ENCODE measurements at regions not wholly inside any gene's neighbourhood (a gene's known extent, or its start where the extent isn't known, plus 50 kb on each side); places are given as distances from the start of the nearest gene placed in this dataset.

DNA sequence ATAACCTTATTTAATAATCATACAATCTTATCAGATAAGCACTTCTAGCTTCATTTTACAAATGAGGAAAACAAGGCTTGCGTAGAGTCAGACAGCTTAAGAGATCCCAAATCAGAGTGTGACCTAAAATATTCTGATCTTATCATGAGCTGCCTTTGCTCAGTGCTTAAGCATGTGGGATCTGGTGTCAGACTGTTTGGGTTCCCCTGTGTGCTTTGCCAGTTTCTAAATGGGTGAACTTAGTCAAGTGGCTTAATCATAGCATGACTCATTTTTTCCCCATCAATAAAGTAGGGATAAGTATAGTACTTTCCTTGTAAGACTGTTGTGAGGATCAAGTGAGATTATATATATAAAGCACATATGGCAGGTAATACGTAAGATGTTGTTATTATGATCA lies 612.6 kb upstream of the C16orf82 start:
- no peak for DNase-seq
- ChIA-PET CTCF (no interaction called here), POLR2A (no interaction called here)
- TF ChIP-seq, protein P1, sequence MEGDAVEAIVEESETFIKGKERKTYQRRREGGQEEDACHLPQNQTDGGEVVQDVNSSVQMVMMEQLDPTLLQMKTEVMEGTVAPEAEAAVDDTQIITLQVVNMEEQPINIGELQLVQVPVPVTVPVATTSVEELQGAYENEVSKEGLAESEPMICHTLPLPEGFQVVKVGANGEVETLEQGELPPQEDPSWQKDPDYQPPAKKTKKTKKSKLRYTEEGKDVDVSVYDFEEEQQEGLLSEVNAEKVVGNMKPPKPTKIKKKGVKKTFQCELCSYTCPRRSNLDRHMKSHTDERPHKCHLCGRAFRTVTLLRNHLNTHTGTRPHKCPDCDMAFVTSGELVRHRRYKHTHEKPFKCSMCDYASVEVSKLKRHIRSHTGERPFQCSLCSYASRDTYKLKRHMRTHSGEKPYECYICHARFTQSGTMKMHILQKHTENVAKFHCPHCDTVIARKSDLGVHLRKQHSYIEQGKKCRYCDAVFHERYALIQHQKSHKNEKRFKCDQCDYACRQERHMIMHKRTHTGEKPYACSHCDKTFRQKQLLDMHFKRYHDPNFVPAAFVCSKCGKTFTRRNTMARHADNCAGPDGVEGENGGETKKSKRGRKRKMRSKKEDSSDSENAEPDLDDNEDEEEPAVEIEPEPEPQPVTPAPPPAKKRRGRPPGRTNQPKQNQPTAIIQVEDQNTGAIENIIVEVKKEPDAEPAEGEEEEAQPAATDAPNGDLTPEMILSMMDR (IDR thresholded peaks at IDR 0.05; ENCODE audit: insufficient read depth in 1 of 2, low read depth in 1 of 2, low read length in 1 of 2, severe bottlenecking in 1 of 2, unreplicated experiment in 1 of 2), result no peak
- H3K9me3 Mint-ChIP-seq (ENCODE audit: unreplicated experiment), result no peaks in the 10 kb centered on the region
- H3K36me3 Mint-ChIP-seq (ENCODE audit: insufficient read depth, unreplicated experiment), result no peaks in the 10 kb centered on the region
- no peaks in the 10 kb centered on the region for H3K27me3 ChIP-seq (replicated peaks; ENCODE audit: control insufficient read depth, insufficient read depth, low read length)
- intact Hi-C loops (cut with micrococcal nuclease; ENCODE audit: unreplicated experiment), result no loop called here
- no peak overlapping the region for H3K4me3 Mint-ChIP-seq (ENCODE audit: unreplicated experiment)
- H3K27me3 Mint-ChIP-seq (ENCODE audit: insufficient read depth, unreplicated experiment), result no peaks in the 10 kb centered on the region
- H3K4me1 ChIP-seq, result no peaks in the 10 kb centered on the region
- no peaks in the 10 kb centered on the region for H3K9me3 ChIP-seq
- no peaks in the 10 kb centered on the region for H3K4me1 Mint-ChIP-seq (ENCODE audit: low read depth, unreplicated experiment)
- BruUV-seq (replicated peaks), result no TSS peak
- no peaks in the 10 kb centered on the region for H3K36me3 ChIP-seq (ENCODE audit: control insufficient read depth, insufficient read depth, low read length)
- H3K27ac Mint-ChIP-seq (ENCODE audit: unreplicated experiment), result no peak overlapping the region
- H3K4me3 ChIP-seq (ENCODE audit: low read depth, low read length), result no peak overlapping the region

DNA sequence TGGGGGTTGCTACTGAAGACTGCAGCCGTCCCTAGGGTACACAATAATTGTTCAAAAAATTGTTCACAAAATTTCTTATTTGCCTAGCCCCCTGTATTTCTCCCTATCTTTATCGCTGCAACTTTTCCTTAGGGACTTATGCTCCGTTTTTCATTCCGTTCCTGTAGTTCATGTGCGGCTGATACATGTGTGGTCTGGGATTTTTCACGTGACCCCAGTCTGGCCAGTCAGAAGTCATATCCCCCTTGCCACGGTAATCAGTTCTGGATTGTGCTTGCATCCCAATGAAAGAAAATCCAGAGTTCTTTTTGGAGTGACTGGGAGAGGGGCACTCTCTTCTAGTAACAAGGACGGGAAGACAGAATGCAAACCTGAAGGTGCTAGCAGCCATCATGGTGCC lies 610.7 kb upstream of the C16orf82 start:
- ChIA-PET CTCF (no interaction called here), POLR2A (no interaction called here)
- intact Hi-C loops (cut with micrococcal nuclease; ENCODE audit: unreplicated experiment), result no loop called here
- H3K36me3 Mint-ChIP-seq (ENCODE audit: insufficient read depth, unreplicated experiment), result no peaks in the 10 kb centered on the region
- H3K27ac Mint-ChIP-seq (ENCODE audit: unreplicated experiment), result no peak overlapping the region
- no peaks in the 10 kb centered on the region for H3K27me3 ChIP-seq (replicated peaks; ENCODE audit: control insufficient read depth, insufficient read depth, low read length)
- H3K4me1 Mint-ChIP-seq (ENCODE audit: low read depth, unreplicated experiment), result no peaks in the 10 kb centered on the region
- no peak overlapping the region for H3K4me3 Mint-ChIP-seq (ENCODE audit: unreplicated experiment)
- no peak overlapping the region for H3K4me3 ChIP-seq (ENCODE audit: low read depth, low read length)
- no peak for DNase-seq
- H3K9me3 Mint-ChIP-seq (ENCODE audit: unreplicated experiment), result no peaks in the 10 kb centered on the region
- no TSS peak for BruUV-seq (replicated peaks)
- no peaks in the 10 kb centered on the region for H3K9me3 ChIP-seq
- no peaks in the 10 kb centered on the region for H3K27me3 Mint-ChIP-seq (ENCODE audit: insufficient read depth, unreplicated experiment)
- no peaks in the 10 kb centered on the region for H3K4me1 ChIP-seq
- TF ChIP-seq, protein P1 (IDR thresholded peaks at IDR 0.05; ENCODE audit: insufficient read depth in 1 of 2, low read depth in 1 of 2, low read length in 1 of 2, severe bottlenecking in 1 of 2, unreplicated experiment in 1 of 2), result no peak
- H3K36me3 ChIP-seq (ENCODE audit: control insufficient read depth, insufficient read depth, low read length), result no peaks in the 10 kb centered on the region

DNA sequence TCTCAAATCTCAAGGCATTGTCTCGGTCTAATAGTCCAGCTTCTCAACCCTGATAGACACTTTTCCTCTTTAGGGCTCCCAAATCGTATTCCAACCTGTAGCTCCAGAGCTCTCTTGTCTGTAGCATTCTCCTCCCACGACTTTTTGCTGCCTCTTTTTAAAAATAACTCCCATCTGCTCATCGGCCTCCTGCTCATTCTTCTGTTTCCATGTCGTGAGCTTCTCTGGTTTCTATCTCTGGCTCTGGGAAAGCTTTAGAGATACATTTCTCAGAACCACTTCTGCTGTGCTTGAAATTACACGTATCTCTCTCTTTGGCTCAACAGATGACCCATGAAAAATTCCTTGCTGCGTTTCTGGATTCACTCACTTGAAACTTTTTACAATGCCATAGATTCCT lies 609.6 kb upstream of the C16orf82 start:
- no TSS peak for BruUV-seq (replicated peaks)
- H3K4me1 ChIP-seq, result no peaks in the 10 kb centered on the region
- H3K27me3 ChIP-seq (replicated peaks; ENCODE audit: control insufficient read depth, insufficient read depth, low read length), result no peaks in the 10 kb centered on the region
- no peak overlapping the region for H3K27ac Mint-ChIP-seq (ENCODE audit: unreplicated experiment)
- H3K4me3 ChIP-seq (ENCODE audit: low read depth, low read length), result no peak overlapping the region
- H3K4me1 Mint-ChIP-seq (ENCODE audit: low read depth, unreplicated experiment), result no peaks in the 10 kb centered on the region
- intact Hi-C loops (cut with micrococcal nuclease; ENCODE audit: unreplicated experiment), result no loop called here
- no peaks in the 10 kb centered on the region for H3K36me3 ChIP-seq (ENCODE audit: control insufficient read depth, insufficient read depth, low read length)
- no peak overlapping the region for H3K4me3 Mint-ChIP-seq (ENCODE audit: unreplicated experiment)
- no peaks in the 10 kb centered on the region for H3K9me3 Mint-ChIP-seq (ENCODE audit: unreplicated experiment)
- no peaks in the 10 kb centered on the region for H3K9me3 ChIP-seq
- POLR2A ChIA-PET, result no interaction called here
- no peaks in the 10 kb centered on the region for H3K27me3 Mint-ChIP-seq (ENCODE audit: insufficient read depth, unreplicated experiment)
- CTCF ChIA-PET, result no interaction called here
- TF ChIP-seq, protein P1 (IDR thresholded peaks at IDR 0.05; ENCODE audit: insufficient read depth in 1 of 2, low read depth in 1 of 2, low read length in 1 of 2, severe bottlenecking in 1 of 2, unreplicated experiment in 1 of 2), result no peak
- H3K36me3 Mint-ChIP-seq (ENCODE audit: insufficient read depth, unreplicated experiment), result no peaks in the 10 kb centered on the region
- no peak for DNase-seq
